ENCODE measurements at regions not wholly inside any gene's neighbourhood (a gene's known extent, or its start where the extent isn't known, plus 50 kb on each side); places are given as distances from the start of the nearest gene placed in this dataset.

GRCh38 chr11:64500176-64501013 is 55.3 kb upstream of the SLC22A11 start (continued):
- TF ChIP-seq MIER1 (IDR thresholded peaks at IDR 0.05; ENCODE audit: low read depth) (no peak), ETV1 (tag; conservative IDR thresholded peaks at IDR 0.05; ENCODE audit: low read depth) (no peak), TFE3 (CRISPR knock-in tag; IDR thresholded peaks at IDR 0.05) (peak; percentile 99), TRIM24 (IDR thresholded peaks at IDR 0.05) (no peak), BACH1 (tag; IDR thresholded peaks at IDR 0.05) (no peak), ZNF507 (tag; conservative IDR thresholded peaks at IDR 0.05) (no peak), MLX (CRISPR knock-in tag; conservative IDR thresholded peaks at IDR 0.05) (no peak), TRIM25 (IDR thresholded peaks at IDR 0.05; ENCODE audit: borderline replicate concordance) (no peak), SOX6 (IDR thresholded peaks at IDR 0.05) (no peak), RBM34 (IDR thresholded peaks at IDR 0.05; ENCODE audit: borderline replicate concordance, insufficient read depth, low read length) (no peak), ZNF239 (CRISPR knock-in tag; IDR thresholded peaks at IDR 0.05) (no peak), BRD4 (IDR thresholded peaks at IDR 0.05) (no peak), ZBTB1 (CRISPR knock-in tag; IDR thresholded peaks at IDR 0.05; ENCODE audit: borderline replicate concordance, low read depth) (no peak), ZNF134 (CRISPR knock-in tag; conservative IDR thresholded peaks at IDR 0.05) (no peak), PRDM10 (IDR thresholded peaks at IDR 0.05; ENCODE audit: partially characterized antibody) (no peak), CHD1 (IDR thresholded peaks at IDR 0.05; ENCODE audit: low read length) (peak; percentile 47), SRSF7 (optimal IDR thresholded peaks at IDR 0.05; ENCODE audit: low read depth, low read length) (no peak), RBFOX2 (IDR thresholded peaks at IDR 0.05; ENCODE audit: low read depth, low read length) (peak; percentile 46; the same call in 1 of the 2 replicates), SMARCA5 (IDR thresholded peaks at IDR 0.05) (no peak), PYGO2 (tag; IDR thresholded peaks at IDR 0.05) (peak; percentile 17; the same call in 1 of the 2 replicates), NCOA2 (IDR thresholded peaks at IDR 0.05; ENCODE audit: partially characterized antibody in 2 of 2) (no peak), SMAD4 (CRISPR knock-in tag; conservative IDR thresholded peaks at IDR 0.05) (peak; percentile 57; the same call in 1 of the 2 replicates)

Measured in K562 (cell line).